ENCODE measurements at regions not wholly inside any gene's neighbourhood (a gene's known extent, or its start where the extent isn't known, plus 50 kb on each side); places are given as distances from the start of the nearest gene placed in this dataset.

DNA sequence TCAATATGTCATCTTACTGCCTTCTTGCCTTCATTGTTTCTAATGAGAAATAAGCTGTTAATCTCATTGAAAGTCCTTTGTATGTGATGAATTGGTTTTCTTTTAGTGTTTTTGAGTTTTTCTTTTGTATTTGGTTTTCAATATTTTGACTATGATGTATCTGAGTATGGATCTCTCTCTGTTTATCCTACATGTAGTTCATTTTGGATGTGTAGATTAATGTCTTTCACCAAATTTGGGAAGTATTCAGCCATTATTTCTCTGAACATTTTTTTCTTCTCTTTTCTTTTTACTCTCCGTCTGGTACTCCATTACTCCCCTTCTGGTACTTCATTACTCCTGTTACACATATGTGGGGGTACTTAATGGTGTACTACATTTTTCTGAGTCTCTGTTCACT lies 103.3 kb upstream of the ADRA1D start:
- POLR2A ChIA-PET, result no interaction called here
- peaks cover 8% of the 10 kb centered on the region for H3K9me3 Mint-ChIP-seq
- no peaks in the 10 kb centered on the region for H3K4me1 Mint-ChIP-seq
- H3K27ac Mint-ChIP-seq, result no peak overlapping the region
- DNase-seq, result no peak
- CTCF ChIA-PET, result no interaction called here
- no peak overlapping the region for H3K4me3 Mint-ChIP-seq
- H3K36me3 Mint-ChIP-seq (ENCODE audit: low read depth), result peaks cover 3% of the 10 kb centered on the region
- peaks cover 37% of the 10 kb centered on the region for H3K27me3 Mint-ChIP-seq

- ChIA-PET CTCF (no interaction called here), POLR2A (no interaction called here)
- no peaks in the 10 kb centered on the region for H3K4me1 Mint-ChIP-seq
- peaks cover 8% of the 10 kb centered on the region for H3K9me3 Mint-ChIP-seq
- H3K27me3 Mint-ChIP-seq, result peaks cover 43% of the 10 kb centered on the region
- DNase-seq, result no peak
- peaks cover 3% of the 10 kb centered on the region for H3K36me3 Mint-ChIP-seq (ENCODE audit: low read depth)
- no peak overlapping the region for H3K4me3 Mint-ChIP-seq
- no peak overlapping the region for H3K27ac Mint-ChIP-seq
Observed at GRCh38 chr20:4350096-4350495, 101.0 kb upstream of the ADRA1D start.

DNA sequence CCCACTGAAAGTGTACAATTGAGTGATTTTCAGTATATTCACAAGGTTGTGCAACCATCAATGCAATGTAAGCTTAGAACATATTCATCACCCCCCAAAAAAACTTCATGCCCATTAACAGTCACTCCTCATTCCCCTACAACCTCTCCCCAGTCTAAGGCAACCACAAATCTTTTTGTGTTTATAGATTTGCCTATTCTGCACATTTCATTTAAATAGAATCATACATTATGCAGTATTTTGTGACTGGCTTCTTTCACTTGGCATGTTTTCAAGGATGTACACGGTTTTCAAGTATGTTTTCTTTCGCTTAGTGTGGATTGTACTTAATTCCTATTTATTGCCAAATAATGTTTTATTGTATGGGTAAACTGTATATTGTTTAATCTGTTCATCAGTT lies 95.6 kb upstream of the ADRA1D start:
- H3K27me3 Mint-ChIP-seq, result peaks cover 48% of the 10 kb centered on the region
- H3K9me3 Mint-ChIP-seq, result no peaks in the 10 kb centered on the region
- H3K36me3 Mint-ChIP-seq (ENCODE audit: low read depth), result no peaks in the 10 kb centered on the region
- H3K4me1 Mint-ChIP-seq, result no peaks in the 10 kb centered on the region
- CTCF ChIA-PET, result no interaction called here
- POLR2A ChIA-PET, result no interaction called here
- H3K4me3 Mint-ChIP-seq, result no peak overlapping the region
- no peak for DNase-seq
- no peak overlapping the region for H3K27ac Mint-ChIP-seq

- no peaks in the 10 kb centered on the region for H3K4me1 Mint-ChIP-seq
- H3K9me3 Mint-ChIP-seq, result no peaks in the 10 kb centered on the region
- POLR2A ChIA-PET, result no interaction called here
- no peaks in the 10 kb centered on the region for H3K36me3 Mint-ChIP-seq (ENCODE audit: low read depth)
- no peak overlapping the region for H3K4me3 Mint-ChIP-seq
- H3K27me3 Mint-ChIP-seq, result peaks cover 45% of the 10 kb centered on the region
- DNase-seq, result no peak
- CTCF ChIA-PET, result interaction anchor here (0.7 kb wide), 1 partner anchor 33 kb away, joined by 3 read pairs; no protein-coding TSS in a partner anchor
- H3K27ac Mint-ChIP-seq, result no peak overlapping the region
Observed at GRCh38 chr20:4342609-4343008, 93.5 kb upstream of the ADRA1D start.

- POLR2A ChIA-PET, result no interaction called here
- Mint-ChIP-seq H3K27ac (no peak overlapping the region), H3K4me1 (no peaks in the 10 kb centered on the region), H3K9me3 (no peaks in the 10 kb centered on the region), H3K36me3 (ENCODE audit: low read depth) (no peaks in the 10 kb centered on the region), H3K4me3 (no peak overlapping the region), H3K27me3 (peaks cover 41% of the 10 kb centered on the region)
- CTCF ChIA-PET, result interaction anchor here (0.7 kb wide), 1 partner anchor 33 kb away, joined by 3 read pairs; no protein-coding TSS in a partner anchor
- no peak for DNase-seq
Observed at GRCh38 chr20:4341804-4342485, 92.9 kb upstream of the ADRA1D start.

GRCh38 chr20:4335722-4336121 lies 86.6 kb upstream of the ADRA1D start:
- no peak for DNase-seq
- Mint-ChIP-seq H3K4me3 (no peak overlapping the region), H3K27me3 (peaks cover 18% of the 10 kb centered on the region), H3K27ac (no peak overlapping the region), H3K4me1 (no peaks in the 10 kb centered on the region), H3K9me3 (no peaks in the 10 kb centered on the region), H3K36me3 (ENCODE audit: low read depth) (no peaks in the 10 kb centered on the region)
- CTCF ChIA-PET, result no interaction called here
- POLR2A ChIA-PET, result no interaction called here

- no peak for DNase-seq
- Mint-ChIP-seq H3K9me3 (no peaks in the 10 kb centered on the region), H3K4me3 (no peak overlapping the region), H3K27ac (no peak overlapping the region), H3K36me3 (ENCODE audit: low read depth) (no peaks in the 10 kb centered on the region), H3K4me1 (no peaks in the 10 kb centered on the region), H3K27me3 (peaks cover 8% of the 10 kb centered on the region)
- POLR2A ChIA-PET, result no interaction called here
- CTCF ChIA-PET, result no interaction called here
Observed at GRCh38 chr20:4332121-4332860, 83.2 kb upstream of the ADRA1D start.

DNA sequence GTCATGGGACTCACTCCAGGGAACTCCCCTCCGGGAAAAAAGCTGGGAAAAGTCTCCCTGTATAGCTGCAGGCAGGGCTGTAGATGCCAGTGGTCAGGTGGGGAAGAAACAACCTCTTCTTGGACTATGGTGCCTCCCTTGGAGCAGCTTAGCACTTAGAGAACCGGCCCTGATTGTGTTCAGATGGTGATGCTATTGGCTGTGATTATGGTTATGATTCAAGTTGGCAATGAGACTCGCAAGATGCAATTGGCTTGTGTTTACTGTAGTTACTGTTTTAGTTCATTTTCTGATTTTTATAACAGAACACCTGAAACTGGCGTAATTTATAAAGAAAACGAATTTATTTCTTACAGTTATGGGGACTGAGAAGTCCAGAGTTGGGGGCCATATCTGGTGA lies 80.9 kb upstream of the ADRA1D start:
- no peaks in the 10 kb centered on the region for H3K9me3 Mint-ChIP-seq
- POLR2A ChIA-PET, result no interaction called here
- no peak for DNase-seq
- CTCF ChIA-PET, result no interaction called here
- no peak overlapping the region for H3K27ac Mint-ChIP-seq
- no peaks in the 10 kb centered on the region for H3K4me1 Mint-ChIP-seq
- no peaks in the 10 kb centered on the region for H3K36me3 Mint-ChIP-seq (ENCODE audit: low read depth)
- H3K4me3 Mint-ChIP-seq, result no peak overlapping the region
- H3K27me3 Mint-ChIP-seq, result peaks cover 9% of the 10 kb centered on the region

- POLR2A ChIA-PET, result no interaction called here
- H3K27ac Mint-ChIP-seq, result no peak overlapping the region
- no peaks in the 10 kb centered on the region for H3K36me3 Mint-ChIP-seq (ENCODE audit: low read depth)
- H3K9me3 Mint-ChIP-seq, result no peaks in the 10 kb centered on the region
- CTCF ChIA-PET, result no interaction called here
- H3K27me3 Mint-ChIP-seq, result peaks cover 9% of the 10 kb centered on the region
- DNase-seq, result no peak
- no peak overlapping the region for H3K4me3 Mint-ChIP-seq
- H3K4me1 Mint-ChIP-seq, result no peaks in the 10 kb centered on the region
Observed at GRCh38 chr20:4329232-4329631, 80.1 kb upstream of the ADRA1D start.

DNA sequence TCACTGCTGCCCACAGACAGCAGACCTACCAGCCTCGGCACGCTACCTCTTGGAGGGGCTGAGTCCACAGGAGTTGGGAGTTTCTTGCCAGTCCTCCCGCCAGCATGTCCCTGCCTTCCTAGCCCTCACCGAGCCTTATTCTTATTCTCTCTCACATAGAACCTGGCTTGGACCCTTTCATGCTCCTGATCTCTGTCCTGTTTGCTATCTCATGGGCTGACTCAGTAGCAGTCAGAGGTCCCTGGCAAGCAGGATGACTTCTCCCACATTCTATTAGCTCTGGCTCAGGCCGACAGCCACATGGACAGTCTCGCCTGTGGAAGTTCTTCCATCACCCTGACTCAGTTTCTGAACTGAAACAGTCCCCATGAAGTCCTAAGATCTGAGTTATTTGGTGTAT lies 79.5 kb upstream of the ADRA1D start:
- H3K4me3 Mint-ChIP-seq, result no peak overlapping the region
- H3K4me1 Mint-ChIP-seq, result no peaks in the 10 kb centered on the region
- DNase-seq, result no peak
- no peaks in the 10 kb centered on the region for H3K9me3 Mint-ChIP-seq
- no peaks in the 10 kb centered on the region for H3K36me3 Mint-ChIP-seq (ENCODE audit: low read depth)
- POLR2A ChIA-PET, result no interaction called here
- no peak overlapping the region for H3K27ac Mint-ChIP-seq
- H3K27me3 Mint-ChIP-seq, result peaks cover 7% of the 10 kb centered on the region
- CTCF ChIA-PET, result no interaction called here

GRCh38 chr20:4327956-4328355 lies 78.9 kb upstream of the ADRA1D start:
- no peak for DNase-seq
- POLR2A ChIA-PET, result interaction anchor here (0.6 kb wide), 1 partner anchor 171 kb away, joined by 10 read pairs; no protein-coding TSS in a partner anchor
- Mint-ChIP-seq H3K27ac (no peak overlapping the region), H3K4me3 (no peak overlapping the region), H3K27me3 (peaks cover 4% of the 10 kb centered on the region), H3K36me3 (ENCODE audit: low read depth) (no peaks in the 10 kb centered on the region), H3K4me1 (no peaks in the 10 kb centered on the region), H3K9me3 (no peaks in the 10 kb centered on the region)
- CTCF ChIA-PET, result no interaction called here

DNA sequence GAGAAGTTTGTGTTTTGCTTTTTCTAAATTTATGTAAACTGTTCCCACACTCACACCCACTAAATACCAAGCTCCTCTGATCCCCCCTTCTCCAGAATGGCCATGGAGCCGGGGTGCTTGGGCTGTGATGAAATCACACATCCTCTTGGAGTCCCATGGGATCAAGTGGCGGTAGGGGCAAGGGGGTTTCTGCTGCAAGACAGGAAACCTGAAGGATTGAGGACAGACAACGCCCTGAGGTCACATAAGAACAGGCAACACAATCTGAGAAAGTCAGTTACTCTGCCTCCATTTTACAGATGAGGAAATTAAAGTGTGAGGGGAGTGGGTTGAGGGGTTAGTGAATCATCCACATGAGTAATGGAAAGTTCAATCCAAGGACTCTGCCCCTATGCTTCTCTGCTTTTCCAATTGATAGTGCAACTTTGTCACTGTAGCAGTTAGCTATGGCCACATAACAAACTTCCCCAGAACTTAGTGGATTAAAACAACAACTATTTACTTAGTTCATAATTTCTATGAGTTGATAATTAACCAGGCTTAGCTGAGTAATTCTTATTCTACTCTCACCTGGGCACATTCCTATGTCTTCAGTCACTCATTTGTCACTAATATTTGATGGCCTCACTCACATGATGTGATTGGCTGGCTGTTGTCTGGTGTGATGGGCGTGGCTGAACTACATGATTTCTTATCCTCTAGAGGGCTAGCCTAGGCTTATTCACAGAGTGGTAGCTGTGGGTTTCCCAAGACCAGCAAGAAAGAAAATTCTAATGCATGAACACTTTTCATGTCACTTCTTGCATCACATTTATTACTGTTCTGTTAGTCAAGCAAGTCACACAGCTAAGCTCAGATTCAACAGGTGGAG lies 77.3 kb upstream of the ADRA1D start:
- Mint-ChIP-seq H3K9me3 (no peaks in the 10 kb centered on the region), H3K36me3 (ENCODE audit: low read depth) (no peaks in the 10 kb centered on the region), H3K4me3 (no peak overlapping the region), H3K27me3 (peaks cover 4% of the 10 kb centered on the region), H3K27ac (no peak overlapping the region), H3K4me1 (no peaks in the 10 kb centered on the region)
- POLR2A ChIA-PET, result no interaction called here
- CTCF ChIA-PET, result interaction anchor here (1.0 kb wide), 1 partner anchor 12 kb away, joined by 3 read pairs; no protein-coding TSS in a partner anchor
- no peak for DNase-seq

DNA sequence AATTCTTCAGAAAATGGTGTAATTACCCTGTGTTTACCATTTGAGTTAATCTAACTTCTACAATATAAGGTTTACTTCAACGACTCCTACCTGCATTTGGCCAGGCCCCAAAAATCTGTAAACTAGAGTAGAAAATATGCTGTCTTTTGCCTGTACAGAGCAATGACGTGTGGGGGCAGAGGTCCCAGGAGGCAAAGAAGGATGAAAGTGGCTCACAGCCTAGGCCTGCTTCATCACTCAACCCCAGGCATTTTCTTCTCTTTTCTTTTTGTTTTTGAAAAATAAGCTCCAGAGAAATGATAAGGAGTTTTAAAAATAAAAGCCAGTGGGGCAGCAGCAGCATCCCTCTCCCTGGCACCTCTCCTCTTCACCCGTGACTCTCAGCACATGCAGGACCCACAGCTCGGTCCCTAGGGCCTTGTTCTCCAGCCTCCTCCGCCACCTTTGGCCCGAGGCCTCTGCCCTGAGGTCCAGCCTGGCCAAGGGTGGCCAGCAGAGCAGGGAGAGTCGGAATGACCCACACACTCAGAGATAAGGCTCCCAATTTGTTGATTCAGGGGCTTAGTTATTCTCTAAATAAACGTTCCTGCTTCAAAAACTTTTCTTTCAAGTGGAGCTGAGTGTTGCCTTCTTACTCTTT lies 76.6 kb upstream of the ADRA1D start:
- DNase-seq, result no peak
- Mint-ChIP-seq H3K36me3 (ENCODE audit: low read depth) (no peaks in the 10 kb centered on the region), H3K4me3 (no peak overlapping the region), H3K27ac (no peak overlapping the region), H3K4me1 (no peaks in the 10 kb centered on the region), H3K9me3 (no peaks in the 10 kb centered on the region), H3K27me3 (peaks cover 4% of the 10 kb centered on the region)
- ChIA-PET POLR2A (no interaction called here), CTCF (interaction anchor here (1.0 kb wide), 1 partner anchor 12 kb away, joined by 3 read pairs; no protein-coding TSS in a partner anchor)
